Keratinocyte (primary cell): ENCODE measurements at regions not wholly inside any gene's neighbourhood (a gene's known extent, or its start where the extent isn't known, plus 50 kb on each side); places are given as distances from the start of the nearest gene placed in this dataset.

ENCODE experiments used
- DNase-seq: peaks from one replicate; pipeline ENCODE4 v3.0.0-alpha.2; 2011; ENCODE audit warnings: low read depth, missing footprints, low spot score
- FAIRE-seq: peaks from 2 replicates; lab custom pipeline; 2011; peaks lifted over from hg19 to GRCh38; lab: Jason Lieb, UNC
- H2AFZ ChIP-seq: 2 replicates; pipeline ENCODE4 v1.6.0; 2012; ENCODE audit warnings: low read length, control low read depth, inconsistent platforms; ENCODE audit not compliant: control insufficient read depth
- H3K27ac ChIP-seq: 2 replicates; pipeline ENCODE4 v1.5.1; 2011; ENCODE audit warnings: low read length; ENCODE audit not compliant: control insufficient read depth, insufficient read depth
- H3K27me3 ChIP-seq: 3 replicates; pipeline ENCODE4 v1.6.0; 2011; ENCODE audit warnings: low read length; ENCODE audit not compliant: control insufficient read depth, insufficient read depth; ENCODE audit errors: extremely low read depth
- H3K36me3 ChIP-seq, 2 experiments: 2 replicates in 1 of 2; 3 replicates in 1 of 2; pipeline ENCODE4 v1.5.1; 2011; ENCODE audit warnings: low read length in 2 of 2, mild to moderate bottlenecking in 1 of 2; ENCODE audit not compliant: control insufficient read depth in 2 of 2, insufficient read depth in 2 of 2; ENCODE audit errors: extremely low read depth in 1 of 2
- H3K4me1 ChIP-seq: 3 replicates; pipeline ENCODE4 v1.5.1; 2011; ENCODE audit warnings: low read length; ENCODE audit not compliant: control insufficient read depth, insufficient read depth; ENCODE audit errors: extremely low read depth
- H3K4me2 ChIP-seq: 3 replicates; pipeline ENCODE4 v1.6.0; 2011; ENCODE audit warnings: low read depth, low read length; ENCODE audit not compliant: control insufficient read depth, insufficient read depth; ENCODE audit errors: extremely low read depth
- H3K4me3 ChIP-seq, 3 experiments: fragments of 200-600 bp in 1 of 3; sonication (generic) in 1 of 3; 2 replicates in 2 of 3; 3 replicates in 1 of 3; pipeline ENCODE4 v1.5.1; 2011 to 2016; ENCODE audit warnings: low read length in 3 of 3, mild to moderate bottlenecking in 3 of 3, control low read depth in 2 of 3, inconsistent platforms in 1 of 3, low read depth in 1 of 3, mixed read lengths in 1 of 3, mixed run types in 1 of 3, moderate library complexity in 1 of 3; ENCODE audit not compliant: control insufficient read depth in 2 of 3, insufficient read depth in 2 of 3; ENCODE audit errors: extremely low read depth in 1 of 3
- H3K79me2 ChIP-seq: 2 replicates; pipeline ENCODE4 v1.6.0; 2012; ENCODE audit warnings: low read length; ENCODE audit not compliant: control insufficient read depth, insufficient read depth
- H3K9ac ChIP-seq: 3 replicates; pipeline ENCODE4 v1.6.0; 2011; ENCODE audit warnings: low read length; ENCODE audit not compliant: control insufficient read depth, insufficient read depth; ENCODE audit errors: extremely low read depth
- H3K9me1 ChIP-seq: 3 replicates; pipeline ENCODE4 v1.6.0; 2011; ENCODE audit warnings: low read length; ENCODE audit not compliant: control insufficient read depth, insufficient read depth; ENCODE audit errors: extremely low read depth
- H3K9me3 ChIP-seq: 2 replicates; pipeline ENCODE4 v1.5.1; 2012; ENCODE audit warnings: low read depth, low read length; ENCODE audit not compliant: control insufficient read depth
- H4K20me1 ChIP-seq: 3 replicates; pipeline ENCODE4 v1.6.0; 2011; ENCODE audit warnings: low read length; ENCODE audit not compliant: control insufficient read depth, insufficient read depth; ENCODE audit errors: extremely low read depth
- EZH2 ChIP-seq: IDR thresholded peaks from one replicate; pipeline ENCODE4 v1.6.1; 2012; ENCODE audit warnings: inconsistent platforms, mild to moderate bottlenecking, low read length, moderate library complexity
- dilution Hi-C: fragments of 300-500 bp; cut with MboI; formaldehyde crosslinking; loops from one replicate; pipeline ENCODE4 v1.7.0; 2020; ENCODE audit warnings: low sequenced_read_pairs; ENCODE audit not compliant: extremely low pct_ligation_motif_present
- TF ChIP-seq, protein P1 (sequence below), 3 experiments: IDR thresholded peaks in 1 of 3; conservative IDR thresholded peaks in 1 of 3; optimal IDR thresholded peaks in 1 of 3; 2 replicates in 2 of 3; 3 replicates in 1 of 3; pipeline versions ENCODE3 to v1.5.1; 2011; ENCODE audit warnings: low read length in 3 of 3, mild to moderate bottlenecking in 3 of 3, moderate library complexity in 2 of 3, control low read depth in 1 of 3, inconsistent platforms in 1 of 3; ENCODE audit not compliant: insufficient read depth in 2 of 3; ENCODE audit errors: extremely low read depth in 1 of 3

DNA sequence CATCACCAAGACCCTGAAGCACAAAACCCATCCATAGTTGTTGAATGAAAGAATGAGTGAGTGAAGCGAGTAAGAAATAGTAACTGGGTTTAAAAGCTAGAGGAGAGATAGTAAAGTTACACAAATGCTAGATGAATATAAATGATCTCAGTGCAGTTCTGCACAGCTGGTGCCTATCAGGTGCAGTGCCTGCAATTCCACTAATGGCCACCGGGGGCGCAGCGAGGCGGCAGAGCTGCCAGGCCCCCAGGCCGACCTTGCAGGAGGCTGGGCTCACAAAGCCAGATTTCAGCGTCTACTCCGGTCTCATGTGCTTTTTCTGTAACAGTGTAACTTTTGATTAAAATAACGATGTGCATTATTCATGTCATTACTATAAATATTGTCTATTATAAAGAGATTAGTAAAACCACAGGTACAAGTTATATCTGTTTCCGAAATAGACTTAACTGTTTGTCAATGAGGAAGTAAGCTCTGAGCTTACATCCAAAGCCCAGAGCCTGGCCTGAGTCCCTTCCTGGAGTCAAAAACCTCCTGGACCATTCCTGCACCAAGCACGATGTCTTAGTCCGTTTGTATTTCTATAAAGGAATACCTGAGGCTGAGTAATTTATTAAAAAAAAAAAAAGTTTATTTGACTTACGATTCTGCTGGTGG is 477.6 kb downstream of the NPHP4 start:
- no peaks in the 10 kb centered on the region for H4K20me1 ChIP-seq
- H3K36me3 ChIP-seq, result no peaks in the 10 kb centered on the region
- H3K9me1 ChIP-seq, result no peaks in the 10 kb centered on the region
- no peaks in the 10 kb centered on the region for H3K27me3 ChIP-seq
- H2AFZ ChIP-seq, result no peak overlapping the region
- dilution Hi-C loops, result no loop called here
- no peak for DNase-seq
- no peak for TF ChIP-seq EZH2
- TF ChIP-seq, protein P1, sequence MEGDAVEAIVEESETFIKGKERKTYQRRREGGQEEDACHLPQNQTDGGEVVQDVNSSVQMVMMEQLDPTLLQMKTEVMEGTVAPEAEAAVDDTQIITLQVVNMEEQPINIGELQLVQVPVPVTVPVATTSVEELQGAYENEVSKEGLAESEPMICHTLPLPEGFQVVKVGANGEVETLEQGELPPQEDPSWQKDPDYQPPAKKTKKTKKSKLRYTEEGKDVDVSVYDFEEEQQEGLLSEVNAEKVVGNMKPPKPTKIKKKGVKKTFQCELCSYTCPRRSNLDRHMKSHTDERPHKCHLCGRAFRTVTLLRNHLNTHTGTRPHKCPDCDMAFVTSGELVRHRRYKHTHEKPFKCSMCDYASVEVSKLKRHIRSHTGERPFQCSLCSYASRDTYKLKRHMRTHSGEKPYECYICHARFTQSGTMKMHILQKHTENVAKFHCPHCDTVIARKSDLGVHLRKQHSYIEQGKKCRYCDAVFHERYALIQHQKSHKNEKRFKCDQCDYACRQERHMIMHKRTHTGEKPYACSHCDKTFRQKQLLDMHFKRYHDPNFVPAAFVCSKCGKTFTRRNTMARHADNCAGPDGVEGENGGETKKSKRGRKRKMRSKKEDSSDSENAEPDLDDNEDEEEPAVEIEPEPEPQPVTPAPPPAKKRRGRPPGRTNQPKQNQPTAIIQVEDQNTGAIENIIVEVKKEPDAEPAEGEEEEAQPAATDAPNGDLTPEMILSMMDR (optimal IDR thresholded peaks at IDR 0.05 in 1 of 3, IDR thresholded peaks at IDR 0.05 in 1 of 3, conservative IDR thresholded peaks at IDR 0.05 in 1 of 3; ENCODE audit: extremely low read depth in 1 of 3, insufficient read depth in 2 of 3, low read length in 3 of 3), result peak; percentile 98 to 99 (median 99)
- H3K4me3 ChIP-seq, result no peak overlapping the region
- H3K4me2 ChIP-seq, result no peak overlapping the region
- H3K27ac ChIP-seq, result no peak overlapping the region
- peak; percentile 39 for FAIRE-seq
- H3K9ac ChIP-seq, result no peak overlapping the region
- H3K4me1 ChIP-seq, result no peaks in the 10 kb centered on the region
- no peaks in the 10 kb centered on the region for H3K9me3 ChIP-seq
- H3K79me2 ChIP-seq, result no peaks in the 10 kb centered on the region

DNA sequence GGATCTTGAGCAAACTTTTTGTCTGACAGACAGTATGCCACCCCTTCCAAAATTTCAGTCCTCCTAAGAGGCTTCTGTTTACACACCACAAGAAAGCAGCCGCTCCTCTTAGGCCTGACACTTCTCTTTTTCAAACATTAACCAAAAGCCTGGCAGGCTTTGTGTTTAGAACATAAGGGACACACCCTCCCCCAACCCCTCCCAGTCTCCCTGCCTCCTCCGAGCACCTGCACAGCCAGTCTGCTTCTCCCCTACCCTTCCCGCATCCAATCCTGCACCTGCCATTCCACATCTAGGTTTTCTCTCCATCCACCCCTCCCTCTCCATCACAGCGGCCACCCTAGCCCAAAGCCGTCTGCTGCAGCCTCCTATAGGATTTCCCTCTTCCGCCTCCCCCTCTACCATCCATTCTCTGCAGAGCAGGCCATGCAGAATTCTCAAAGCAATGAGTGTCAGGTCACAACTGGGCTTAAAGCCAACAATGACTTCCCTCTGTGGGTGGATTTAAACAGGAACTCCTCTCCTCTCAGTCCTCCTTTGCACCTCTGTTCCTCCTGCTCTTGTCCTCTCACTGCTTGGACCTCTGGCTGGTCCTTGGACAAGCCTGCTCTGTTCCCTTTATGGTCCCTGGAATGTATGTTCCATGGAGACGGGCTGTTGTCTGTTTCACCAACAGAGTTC is 478.2 kb downstream of the NPHP4 start:
- no peaks in the 10 kb centered on the region for H3K4me1 ChIP-seq
- H3K27me3 ChIP-seq, result peaks cover 4% of the 10 kb centered on the region
- H3K9me1 ChIP-seq, result no peaks in the 10 kb centered on the region
- TF ChIP-seq EZH2, result no peak
- TF ChIP-seq, protein P1 (optimal IDR thresholded peaks at IDR 0.05 in 1 of 3, IDR thresholded peaks at IDR 0.05 in 1 of 3, conservative IDR thresholded peaks at IDR 0.05 in 1 of 3; ENCODE audit: extremely low read depth in 1 of 3, insufficient read depth in 2 of 3, low read length in 3 of 3), result no peak
- H3K27ac ChIP-seq, result no peak overlapping the region
- no peak for FAIRE-seq
- H3K4me2 ChIP-seq, result no peak overlapping the region
- H2AFZ ChIP-seq, result no peak overlapping the region
- H3K36me3 ChIP-seq, result no peaks in the 10 kb centered on the region
- dilution Hi-C loops, result no loop called here
- H3K9ac ChIP-seq, result no peak overlapping the region
- H4K20me1 ChIP-seq, result no peaks in the 10 kb centered on the region
- no peak for DNase-seq
- no peak overlapping the region for H3K4me3 ChIP-seq
- no peaks in the 10 kb centered on the region for H3K79me2 ChIP-seq
- no peaks in the 10 kb centered on the region for H3K9me3 ChIP-seq
